ENCODE measurements at regions not wholly inside any gene's neighbourhood (a gene's known extent, or its start where the extent isn't known, plus 50 kb on each side); places are given as distances from the start of the nearest gene placed in this dataset.

DNA sequence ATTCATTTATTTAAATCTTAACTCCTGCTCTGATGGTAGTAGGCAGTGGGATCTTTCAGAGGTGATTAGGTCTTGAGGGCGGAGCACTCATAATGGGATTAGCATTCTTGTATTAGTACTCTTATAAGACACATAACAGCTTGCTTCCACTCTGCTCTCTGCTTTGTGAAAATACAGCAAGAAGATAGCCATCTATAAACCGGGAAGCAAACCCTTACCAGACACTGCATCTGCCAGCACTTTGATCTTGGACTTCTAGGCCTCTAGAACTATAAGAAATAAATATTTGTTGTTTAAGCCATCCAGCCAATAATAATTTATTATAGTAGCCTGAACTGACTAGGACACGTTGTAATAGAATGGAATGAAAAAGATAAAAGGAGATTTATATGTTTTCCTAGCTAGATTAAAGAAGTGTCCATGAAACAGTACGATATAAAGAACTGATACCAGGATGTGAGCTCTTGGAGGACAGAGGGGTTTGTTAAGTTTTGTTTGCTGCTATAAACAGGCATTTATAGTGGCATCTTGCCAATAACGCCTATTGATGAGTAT lies 869.9 kb downstream of the MRPL39 start:
- DNase-seq (ENCODE audit: low read depth in 2 of 2), result no peak

DNA sequence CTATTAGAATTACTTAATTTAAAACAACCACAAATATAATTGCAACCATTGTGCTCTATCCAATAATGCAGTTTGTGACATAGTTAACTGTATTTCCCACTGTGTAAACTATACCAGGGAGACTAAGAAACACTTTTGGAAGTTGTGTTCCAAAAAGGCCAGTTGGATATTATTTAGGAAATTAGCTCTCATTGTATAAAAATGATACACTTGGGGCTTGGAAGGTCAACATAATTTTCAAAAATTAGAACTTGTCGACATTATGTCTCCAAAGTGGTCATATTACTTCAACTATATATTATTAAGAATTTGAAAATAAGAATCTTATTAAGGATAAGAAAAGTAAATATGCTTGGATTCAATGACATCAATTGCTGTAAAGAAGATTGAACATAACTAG lies 876.6 kb downstream of the MRPL39 start:
- DNase-seq (ENCODE audit: low read depth in 2 of 2), result no peak

- no peak for DNase-seq (ENCODE audit: low read depth in 2 of 2)
These were observed 877.7 kb downstream of the MRPL39 start for GRCh38 chr21:24729568-24729967.

GRCh38 chr21:24727803-24728440 lies 879.4 kb downstream of the MRPL39 start:
- DNase-seq (ENCODE audit: low read depth in 2 of 2), result no peak

DNA sequence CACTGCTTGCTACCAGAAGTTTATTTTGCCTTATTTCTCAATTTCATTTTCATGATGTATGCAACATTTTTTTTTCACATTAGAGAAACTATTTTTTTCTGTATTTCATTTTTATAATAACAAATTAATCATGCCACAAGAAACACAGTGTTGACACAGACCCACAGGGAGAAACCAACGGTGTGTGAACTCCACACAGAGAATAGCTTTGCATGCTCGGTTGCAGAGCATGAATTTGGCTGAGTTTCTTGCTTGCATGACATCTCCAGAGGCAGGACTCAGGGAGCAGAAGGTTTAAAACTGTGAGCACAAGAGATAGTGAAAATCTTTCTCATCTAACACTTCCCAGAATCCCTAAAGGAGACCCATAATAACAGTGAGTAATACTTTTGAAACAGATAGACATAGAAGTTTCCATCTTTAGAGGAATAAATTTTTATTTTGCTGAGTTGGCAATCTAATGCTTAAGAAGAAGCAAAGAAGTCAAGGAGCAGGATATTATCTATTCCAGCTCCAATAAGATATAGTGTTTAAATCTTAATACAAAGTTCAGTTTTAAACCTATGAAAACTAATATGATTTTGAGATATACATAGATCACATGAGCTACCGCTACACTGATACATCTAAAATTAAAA lies 890.9 kb downstream of the MRPL39 start:
- DNase-seq (ENCODE audit: low read depth in 2 of 2), result no peak

DNA sequence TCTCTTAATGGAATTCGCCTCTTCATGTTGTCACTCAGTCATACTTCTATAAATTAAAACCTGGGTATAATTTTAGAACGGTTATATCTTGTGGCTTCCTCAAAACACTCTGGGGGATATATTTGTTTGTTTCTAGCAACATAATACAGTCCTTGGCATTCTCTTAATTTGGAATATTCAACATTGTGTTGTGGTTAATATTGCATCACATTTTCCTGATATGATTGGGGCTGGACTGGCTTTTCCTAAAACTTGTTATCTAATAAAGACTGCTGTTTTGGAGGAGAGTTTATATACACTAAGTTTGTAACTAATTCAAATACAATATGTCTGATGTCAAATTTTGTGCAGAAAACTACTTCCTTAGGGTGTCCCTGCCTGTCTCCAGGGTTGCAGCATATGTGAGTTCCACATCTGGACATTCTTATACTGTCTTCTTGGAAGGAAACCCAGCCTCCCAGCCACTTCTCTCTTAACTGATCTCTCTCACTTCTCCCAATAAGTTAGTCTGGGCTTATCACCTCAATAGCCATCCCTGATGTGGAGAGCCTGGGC lies 892.6 kb downstream of the MRPL39 start:
- no peak for DNase-seq (ENCODE audit: low read depth in 2 of 2)

DNA sequence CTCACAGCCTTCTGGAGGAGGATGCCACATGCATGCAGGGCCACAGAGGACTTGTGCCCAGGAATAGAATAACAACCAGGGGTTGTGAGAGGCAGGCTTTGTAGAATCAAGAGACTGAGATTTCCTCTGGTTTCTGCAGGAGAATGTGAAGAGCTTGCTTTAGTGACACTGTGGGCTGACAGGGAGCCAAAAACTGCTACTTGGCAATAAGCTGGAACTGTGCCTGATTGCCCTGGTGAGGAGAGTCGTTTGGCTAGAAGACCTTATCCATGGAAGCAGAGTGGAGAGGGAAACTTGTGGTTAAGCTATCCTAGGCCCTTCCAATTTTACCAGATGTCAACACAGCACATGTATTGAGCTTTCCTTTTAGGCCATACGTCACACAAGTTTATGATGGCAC lies 902.1 kb downstream of the MRPL39 start:
- no peak for DNase-seq (ENCODE audit: low read depth in 2 of 2)

GRCh38 chr21:24693779-24694178 lies 913.5 kb downstream of the MRPL39 start:
- no peak for DNase-seq (ENCODE audit: low read depth in 2 of 2)

GRCh38 chr21:24681456-24681855 lies 925.8 kb downstream of the MRPL39 start:
- no peak for DNase-seq (ENCODE audit: low read depth in 2 of 2)

DNA sequence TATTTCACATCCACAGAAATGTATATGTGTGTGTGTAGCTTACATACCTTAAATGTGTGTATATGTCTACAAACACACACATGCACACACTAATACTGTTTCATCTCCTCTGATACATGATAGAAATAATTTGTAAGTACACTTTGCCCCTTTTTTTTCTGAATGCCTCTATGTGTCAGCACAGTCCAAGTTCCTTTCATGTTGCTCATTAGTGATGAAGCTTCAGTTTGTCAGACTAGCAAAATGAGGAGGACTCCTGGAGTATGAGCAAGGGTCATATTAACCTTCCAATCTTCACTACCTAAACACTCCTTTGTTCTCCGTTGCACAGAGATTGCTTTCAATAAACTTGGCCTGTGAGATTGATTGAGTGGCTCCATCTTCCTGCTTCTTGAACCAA lies 935.4 kb downstream of the MRPL39 start:
- DNase-seq (ENCODE audit: low read depth in 2 of 2), result no peak

- no peak for DNase-seq (ENCODE audit: low read depth in 2 of 2)
These were observed 948.4 kb downstream of the MRPL39 start for GRCh38 chr21:24658926-24659325.

DNA sequence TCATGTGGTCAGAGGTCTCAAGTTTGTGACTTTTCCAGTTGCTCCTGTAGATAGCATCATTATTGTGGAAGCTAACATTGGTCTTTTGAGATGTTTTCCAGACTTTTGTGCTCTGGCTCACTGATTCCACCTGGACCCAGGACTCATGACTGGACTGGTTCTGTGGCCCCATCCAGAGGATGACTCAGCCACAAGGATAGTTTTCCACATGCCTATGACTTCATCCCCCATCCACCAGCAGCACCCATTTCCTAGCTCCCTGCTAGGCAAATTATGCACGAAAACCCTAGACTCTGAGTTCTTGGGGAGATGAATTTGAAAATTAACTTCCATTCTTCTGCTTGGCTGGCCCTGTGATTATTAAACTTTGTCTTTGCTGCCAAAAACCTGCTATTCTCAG lies 949.3 kb downstream of the MRPL39 start:
- DNase-seq (ENCODE audit: low read depth in 2 of 2), result no peak

GRCh38 chr21:24649691-24650090 lies 957.6 kb downstream of the MRPL39 start:
- DNase-seq (ENCODE audit: low read depth in 2 of 2), result no peak

- DNase-seq (ENCODE audit: low read depth in 2 of 2), result no peak
These were observed 970.6 kb downstream of the MRPL39 start for GRCh38 chr21:24636696-24637095.

- no peak for DNase-seq (ENCODE audit: low read depth in 2 of 2)
These were observed 972.5 kb downstream of the MRPL39 start for GRCh38 chr21:24634749-24635148.

DNA sequence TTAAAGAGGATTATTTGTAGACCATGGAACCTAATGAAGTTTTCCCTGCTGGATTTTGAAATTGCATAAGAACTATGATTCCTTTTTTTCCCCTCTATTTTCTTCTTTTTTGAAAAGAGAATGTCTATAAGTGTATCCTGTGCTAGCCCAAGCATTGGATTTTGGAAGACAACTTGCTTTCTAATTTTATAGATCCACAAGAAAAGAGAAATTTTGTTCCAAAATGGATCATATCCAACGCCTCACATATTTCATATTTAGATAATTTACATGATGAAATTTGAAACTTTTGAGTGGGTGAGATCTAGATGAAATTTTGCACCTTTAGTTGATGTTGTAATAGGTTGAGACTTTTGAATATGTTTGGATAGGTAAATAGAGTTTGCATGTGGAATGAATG lies 978.7 kb downstream of the MRPL39 start:
- DNase-seq (ENCODE audit: low read depth in 2 of 2), result no peak

GRCh38 chr21:24628046-24628445 lies 979.2 kb downstream of the MRPL39 start:
- DNase-seq (ENCODE audit: low read depth in 2 of 2), result no peak

DNA sequence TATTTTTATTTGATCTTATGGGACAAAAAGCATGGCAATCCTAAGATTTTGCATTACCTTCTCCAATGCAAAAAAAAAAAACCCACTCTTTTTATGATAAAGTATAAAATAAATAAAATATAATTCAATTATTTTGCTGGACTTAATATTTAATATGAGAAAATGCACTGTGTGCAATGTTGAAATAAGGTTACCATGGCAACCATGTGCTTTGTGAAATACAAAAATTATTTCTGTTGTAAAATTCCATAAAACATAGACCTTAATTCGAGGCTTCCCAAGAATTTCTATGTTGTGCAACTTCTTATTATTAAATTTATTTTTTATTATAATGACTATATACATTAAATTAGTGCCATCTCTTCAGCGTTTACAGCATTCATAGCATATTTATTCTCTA lies 989.5 kb downstream of the MRPL39 start:
- DNase-seq (ENCODE audit: low read depth in 2 of 2), result no peak

DNA sequence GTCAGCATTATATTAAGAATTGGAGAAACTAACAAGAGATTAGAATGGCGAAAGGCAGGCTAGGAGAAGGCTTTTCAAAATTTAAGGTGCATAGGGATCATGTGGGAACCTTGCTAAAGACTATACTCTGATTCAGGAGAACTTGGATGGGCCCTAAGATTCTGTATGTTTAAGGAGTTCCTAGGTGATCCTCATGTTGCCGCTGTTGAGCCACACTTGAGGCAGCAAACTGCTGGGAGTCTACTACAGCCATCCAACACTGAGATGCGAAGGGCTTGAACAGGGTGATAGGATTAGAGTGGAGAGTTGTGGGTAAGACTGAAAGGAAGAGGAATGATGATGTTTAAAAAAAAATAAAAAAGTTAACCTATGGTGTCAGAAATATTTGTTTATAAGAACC lies 1013.2 kb downstream of the MRPL39 start:
- no peak for DNase-seq (ENCODE audit: low read depth in 2 of 2)

DNA sequence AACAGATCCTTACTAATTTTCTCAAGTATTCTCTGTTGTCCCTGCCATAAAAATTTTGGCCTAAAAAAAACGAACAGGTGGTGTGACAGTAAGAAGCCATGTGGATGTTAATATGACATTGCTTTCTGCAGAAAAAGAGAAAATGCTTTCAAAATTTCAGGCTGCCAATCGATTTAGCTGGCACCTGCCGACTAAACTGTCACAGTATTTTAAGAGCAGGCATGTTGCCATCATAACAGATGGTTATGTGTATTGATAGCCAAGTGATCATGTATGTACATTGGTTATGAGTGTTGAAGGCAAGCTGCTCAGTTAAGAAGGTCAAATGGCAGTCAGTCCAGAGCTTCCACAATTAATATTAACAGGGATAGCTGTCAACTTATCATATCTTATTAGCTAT lies 1017.0 kb downstream of the MRPL39 start:
- DNase-seq (ENCODE audit: low read depth in 2 of 2), result no peak

GRCh38 chr21:24583473-24583872 lies 1023.8 kb downstream of the MRPL39 start:
- DNase-seq (ENCODE audit: low read depth in 2 of 2), result no peak

- no peak for DNase-seq (ENCODE audit: low read depth in 2 of 2)
These were observed 1030.0 kb downstream of the MRPL39 start for GRCh38 chr21:24577301-24577700.

- DNase-seq (ENCODE audit: low read depth in 2 of 2), result no peak
These were observed 1046.0 kb downstream of the MRPL39 start for GRCh38 chr21:24561291-24561690.

Measured in stimulated activated CD4-positive, alpha-beta T cell treated with anti-CD3 and anti-CD28 coated beads, Interleukin-1b, Interleukin-23, amount 100 ng/mL, for 1 hour (primary cell).